GM18909 (cell line): ENCODE measurements at regions not wholly inside any gene's neighbourhood (a gene's known extent, or its start where the extent isn't known, plus 50 kb on each side); places are given as distances from the start of the nearest gene placed in this dataset.
"Not testable (repeated sequence)": the region's sequence is repeated elsewhere in the genome, so short reads cannot be mapped to it uniquely, and the experiment has no call there.

Experiments used
- ATAC-seq: cut with Tn5 transposase; IDR thresholded peaks from one replicate; pipeline ENCODE4 v1.9.1; 2021; ENCODE audit warnings: mild to moderate bottlenecking; ENCODE audit not compliant: unreplicated experiment, poor library complexity

DNA sequence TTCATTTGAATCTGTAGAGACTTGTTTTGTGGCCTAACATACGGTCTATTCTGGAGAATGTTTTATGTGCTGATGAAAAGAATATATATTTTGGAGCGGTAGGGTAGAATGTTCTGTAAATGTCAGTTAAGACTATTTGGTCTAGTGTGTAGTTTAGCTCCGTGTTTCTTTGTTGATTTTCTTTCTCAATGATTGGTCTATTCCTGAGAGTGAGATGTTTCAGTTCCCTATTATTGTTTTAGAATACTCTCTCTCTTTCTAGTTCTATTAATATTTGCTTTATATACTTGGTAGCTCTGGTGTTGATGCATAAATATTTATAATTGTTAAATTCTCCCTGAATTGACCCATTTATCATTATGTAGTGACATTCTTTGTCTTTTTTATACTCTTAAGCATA, 236.5 kb downstream of the GLUD2 start:
- peak; percentile 73 for ATAC-seq

DNA sequence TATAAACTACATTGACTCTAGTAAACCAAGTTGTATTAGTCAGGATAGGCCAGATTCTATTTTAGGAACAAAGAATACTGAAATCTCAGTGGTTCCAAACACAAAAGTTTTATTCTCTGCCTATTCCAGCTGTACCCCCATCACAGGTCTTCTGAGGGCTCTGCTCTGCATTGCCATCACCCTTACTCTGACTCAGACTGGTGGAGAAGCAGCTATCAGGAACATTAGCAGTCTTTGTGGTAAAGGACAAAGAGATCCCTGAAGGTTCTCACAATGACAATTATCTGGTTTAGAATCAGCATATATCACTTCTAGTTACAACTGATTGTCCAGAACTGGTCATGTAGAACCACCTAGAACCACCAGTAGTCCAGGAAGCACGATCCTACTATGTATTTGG, 251.1 kb downstream of the GLUD2 start:
- ATAC-seq, result no peak

DNA sequence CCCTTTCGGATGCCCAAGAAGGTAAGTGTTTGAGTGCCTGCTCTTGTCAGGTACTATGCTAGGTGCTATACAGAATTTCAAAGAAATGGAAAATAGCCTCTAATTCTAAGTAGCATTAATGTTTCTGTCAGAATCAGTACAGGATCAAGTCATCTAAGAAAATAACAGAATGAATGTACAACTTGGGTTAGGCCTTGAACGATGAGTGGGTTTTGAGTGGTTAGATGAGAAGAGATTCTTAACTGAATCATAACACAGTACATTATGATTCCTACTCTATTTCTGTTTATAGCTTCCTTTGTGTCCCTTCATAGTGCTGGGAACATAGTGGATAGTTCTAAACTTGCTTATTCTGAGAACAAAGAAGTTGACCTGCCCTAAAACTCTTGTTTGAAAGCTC, 253.9 kb downstream of the GLUD2 start:
- ATAC-seq, result no peak

- no peak for ATAC-seq
Measured at GRCh38 chrX:121301822-121302221, 254.4 kb downstream of the GLUD2 start.

- peak; percentile 70 for ATAC-seq
Measured at GRCh38 chrX:121307449-121307848, 260.0 kb downstream of the GLUD2 start.

DNA sequence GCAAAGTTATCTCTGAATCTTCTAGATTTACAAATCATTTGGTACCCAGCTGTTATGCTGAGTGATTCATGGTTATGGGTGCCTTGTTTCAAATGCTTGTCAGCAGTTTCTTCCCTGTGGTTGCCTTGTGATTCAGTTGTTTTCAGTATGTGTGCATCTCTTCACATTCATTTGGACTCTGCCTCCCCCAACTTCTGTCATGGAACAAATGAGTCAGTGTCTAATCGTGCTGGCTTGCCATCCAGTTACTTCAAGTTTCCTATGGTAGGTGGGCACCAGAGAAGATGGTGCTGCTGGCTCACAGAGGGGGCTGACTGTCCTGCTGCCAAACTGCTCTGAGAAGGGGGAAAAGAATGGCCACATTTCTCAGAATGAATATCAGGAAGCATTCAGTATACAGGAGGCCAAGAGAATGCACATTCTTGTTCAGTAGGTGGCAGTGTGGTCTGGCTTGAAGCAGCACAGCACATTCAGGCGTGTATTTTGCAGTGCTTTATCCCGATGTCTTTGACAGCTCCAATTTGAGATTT, 260.9 kb downstream of the GLUD2 start:
- ATAC-seq, result peak; percentile 78

DNA sequence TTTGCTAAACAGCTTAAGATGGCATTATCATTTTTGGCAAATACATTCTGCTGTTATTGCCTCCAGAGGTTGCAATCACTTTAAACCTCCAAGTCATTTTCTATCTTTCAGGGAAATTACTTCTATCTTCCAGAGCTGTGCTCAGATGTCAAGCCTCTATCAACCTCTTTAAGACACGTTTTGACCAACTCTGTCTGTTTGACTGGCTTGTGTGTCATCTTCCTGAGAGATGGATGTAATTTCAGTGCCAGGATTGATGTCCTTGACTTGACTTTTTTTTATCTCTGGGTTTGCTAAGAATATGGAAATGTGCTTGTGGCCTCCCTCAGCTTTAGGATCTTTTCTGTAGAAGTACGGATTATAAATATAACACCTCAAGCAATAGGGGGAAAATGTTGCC, 263.4 kb downstream of the GLUD2 start:
- ATAC-seq, result no peak

- no peak for ATAC-seq
Measured at GRCh38 chrX:121320441-121320840, 273.0 kb downstream of the GLUD2 start.

- no peak for ATAC-seq
Measured at GRCh38 chrX:121322159-121322558, 274.7 kb downstream of the GLUD2 start.

DNA sequence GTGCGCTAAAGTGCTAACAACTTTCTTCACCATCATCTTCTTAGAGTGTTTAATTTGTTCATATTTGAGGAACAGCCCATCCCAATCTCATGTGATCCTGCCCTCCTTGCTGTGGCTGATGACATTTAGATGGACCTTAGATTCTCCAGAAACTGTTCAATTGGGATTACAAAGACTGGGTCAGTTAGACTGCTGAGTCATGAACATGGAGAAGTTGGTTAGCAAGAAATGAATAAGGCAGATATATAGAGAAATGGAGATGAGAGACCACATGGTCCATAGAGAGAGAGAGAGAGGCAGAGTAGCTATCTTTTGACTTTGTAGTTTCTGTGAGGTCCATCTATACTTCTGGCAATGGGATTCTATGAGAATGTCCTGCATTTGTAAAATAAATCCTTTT, 275.9 kb downstream of the GLUD2 start:
- no peak for ATAC-seq

DNA sequence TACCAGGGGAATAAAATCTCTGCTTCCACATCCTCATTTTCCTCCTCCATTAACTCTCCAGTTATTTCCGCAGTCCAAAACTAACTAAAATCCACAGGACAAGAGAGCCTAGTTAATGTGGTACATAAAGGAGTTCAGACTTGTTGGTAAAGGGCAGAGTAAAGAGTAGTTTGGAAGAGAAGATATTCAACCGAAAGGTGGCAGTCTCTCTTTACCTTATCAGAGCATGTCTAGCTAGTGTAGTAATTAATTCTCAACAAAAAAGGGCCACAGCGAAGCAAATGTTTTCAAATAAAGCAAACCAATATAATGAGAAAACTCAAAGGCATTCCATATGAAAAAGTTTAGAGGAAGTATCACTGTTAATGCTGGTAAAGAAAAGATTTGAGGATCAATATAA, 286.5 kb downstream of the GLUD2 start:
- ATAC-seq, result no peak

DNA sequence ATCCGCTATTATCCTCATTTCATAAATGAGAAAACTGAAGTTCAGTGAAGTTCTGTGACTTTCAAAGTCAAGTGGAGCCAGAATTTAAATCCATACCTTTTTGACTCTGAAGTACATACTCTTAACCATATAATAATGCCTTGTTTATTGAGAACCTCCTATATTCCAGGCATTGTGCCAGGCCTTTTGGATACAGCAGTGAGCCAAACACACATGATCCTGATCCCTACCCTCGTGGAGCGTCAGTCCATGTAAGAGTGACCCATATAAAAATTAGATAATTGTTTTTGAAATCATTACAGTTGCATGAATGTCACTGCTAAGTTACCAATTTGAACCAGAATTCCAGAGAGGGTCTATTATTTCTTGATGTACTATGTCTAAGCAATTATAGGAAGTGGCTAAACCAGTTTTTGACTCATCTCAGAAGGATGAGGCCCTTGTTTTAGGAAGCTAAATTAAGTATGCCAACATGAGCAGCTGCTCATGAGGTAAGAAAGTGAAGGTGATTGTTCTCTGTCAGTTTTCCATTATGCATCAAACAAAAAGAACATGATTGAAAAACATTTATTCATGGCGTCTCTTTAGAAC, 289.5 kb downstream of the GLUD2 start:
- ATAC-seq, result no peak

DNA sequence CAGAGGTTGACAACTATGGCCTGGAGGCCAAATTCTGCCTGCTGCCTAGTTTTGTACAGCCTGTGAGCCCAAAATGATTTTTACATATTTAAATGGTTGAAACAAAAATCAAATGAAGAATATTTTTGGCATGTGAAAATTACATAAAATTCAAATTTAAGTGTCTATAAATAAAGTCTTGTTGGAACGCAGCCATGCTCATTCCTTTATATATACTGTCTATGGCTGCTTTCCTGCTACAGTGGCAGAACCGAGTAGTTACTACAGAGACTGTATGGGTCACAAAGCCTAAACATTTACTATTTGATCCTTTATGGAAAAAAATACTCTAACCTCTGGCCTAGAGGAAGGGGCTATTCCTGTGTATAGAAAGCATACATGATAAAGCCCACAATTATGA, 290.4 kb downstream of the GLUD2 start:
- no peak for ATAC-seq

DNA sequence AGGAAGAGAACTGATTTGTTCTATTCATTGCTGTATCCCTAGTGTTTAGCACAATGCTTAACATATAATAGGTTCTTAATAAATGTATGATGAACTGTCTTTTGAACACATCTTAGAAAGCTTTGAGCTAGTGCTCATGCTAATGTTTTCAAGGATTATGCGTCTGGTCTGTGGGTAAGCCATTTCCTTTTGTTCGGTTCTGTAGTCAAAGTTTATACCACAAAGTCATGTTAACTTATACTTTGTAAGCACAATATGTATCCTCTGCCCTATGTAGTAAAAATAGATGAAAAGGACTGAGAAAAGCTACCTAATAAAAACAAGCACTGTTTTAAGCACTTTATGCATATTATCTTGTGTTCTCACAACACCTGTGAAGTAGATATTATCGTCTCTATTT, 301.9 kb downstream of the GLUD2 start:
- ATAC-seq, result no peak

- ATAC-seq, result no peak
Measured at GRCh38 chrX:121356139-121356849, 308.9 kb downstream of the GLUD2 start.

DNA sequence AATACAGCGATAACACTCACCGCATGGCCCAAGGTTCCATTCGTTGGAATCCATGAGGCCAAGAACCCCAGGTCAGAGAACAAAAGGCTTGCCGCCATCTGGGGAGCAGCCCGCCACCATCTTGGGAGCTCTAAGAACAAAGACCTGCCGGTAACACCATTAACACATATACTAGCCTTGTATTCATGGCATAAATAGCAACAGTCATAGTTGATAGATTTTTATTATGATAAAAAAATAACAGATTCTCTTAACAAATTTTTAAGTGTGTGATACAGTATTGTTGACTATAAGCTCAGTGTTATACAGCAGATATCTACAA, 309.4 kb downstream of the GLUD2 start:
- no peak for ATAC-seq

- no peak for ATAC-seq
Measured at GRCh38 chrX:121360280-121360679, 312.9 kb downstream of the GLUD2 start.

DNA sequence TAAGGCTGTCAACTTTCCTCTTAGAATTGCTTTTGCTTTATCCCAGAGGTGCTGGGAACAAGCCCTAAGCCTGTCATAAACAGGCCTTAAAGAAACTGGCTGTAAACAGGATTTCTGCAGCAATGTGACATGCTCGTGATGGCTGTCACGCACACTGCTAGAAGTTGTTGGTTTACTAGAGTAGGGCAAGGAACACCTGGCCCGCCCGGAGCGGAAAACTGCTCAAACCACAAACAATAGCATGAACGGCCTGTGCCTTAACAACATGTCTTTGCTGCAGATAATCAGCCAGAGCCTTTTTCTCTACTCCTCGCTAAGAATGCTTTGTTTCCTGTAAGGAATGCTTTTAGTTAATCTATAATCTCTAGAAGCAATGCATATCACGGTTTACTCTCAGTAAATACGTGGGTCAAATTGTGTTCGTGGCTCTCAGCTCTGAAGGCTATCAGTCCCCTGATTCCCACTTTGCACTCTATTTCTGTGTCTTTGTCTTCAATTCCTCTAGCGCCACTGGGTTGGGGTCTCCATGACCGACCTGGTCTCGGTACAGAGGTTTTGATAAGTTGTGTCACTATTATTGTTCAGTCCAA, 318.3 kb downstream of the GLUD2 start:
- ATAC-seq, result peak; percentile 66

- ATAC-seq, result no peak
Measured at GRCh38 chrX:121374471-121374870, 327.1 kb downstream of the GLUD2 start.

DNA sequence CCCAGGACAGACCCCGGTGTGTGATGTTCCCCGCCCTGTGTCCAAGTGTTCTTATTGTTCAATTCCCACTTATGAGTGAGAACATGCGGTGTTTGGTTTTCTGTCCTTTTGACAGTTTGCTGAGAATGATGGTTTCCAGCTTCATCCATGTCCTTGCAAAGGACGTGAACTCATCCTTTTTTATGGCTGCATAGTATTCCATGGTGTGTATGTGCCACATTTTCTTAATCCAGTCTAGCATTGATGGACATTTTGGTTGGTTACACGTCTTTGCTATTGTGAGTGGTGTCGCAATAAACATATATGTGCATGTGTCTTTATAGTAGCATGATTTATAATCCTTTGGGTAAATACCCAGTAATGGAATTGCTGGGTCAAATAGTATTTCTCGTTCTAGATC, 334.5 kb downstream of the GLUD2 start:
- ATAC-seq, result not testable (repeated sequence)

DNA sequence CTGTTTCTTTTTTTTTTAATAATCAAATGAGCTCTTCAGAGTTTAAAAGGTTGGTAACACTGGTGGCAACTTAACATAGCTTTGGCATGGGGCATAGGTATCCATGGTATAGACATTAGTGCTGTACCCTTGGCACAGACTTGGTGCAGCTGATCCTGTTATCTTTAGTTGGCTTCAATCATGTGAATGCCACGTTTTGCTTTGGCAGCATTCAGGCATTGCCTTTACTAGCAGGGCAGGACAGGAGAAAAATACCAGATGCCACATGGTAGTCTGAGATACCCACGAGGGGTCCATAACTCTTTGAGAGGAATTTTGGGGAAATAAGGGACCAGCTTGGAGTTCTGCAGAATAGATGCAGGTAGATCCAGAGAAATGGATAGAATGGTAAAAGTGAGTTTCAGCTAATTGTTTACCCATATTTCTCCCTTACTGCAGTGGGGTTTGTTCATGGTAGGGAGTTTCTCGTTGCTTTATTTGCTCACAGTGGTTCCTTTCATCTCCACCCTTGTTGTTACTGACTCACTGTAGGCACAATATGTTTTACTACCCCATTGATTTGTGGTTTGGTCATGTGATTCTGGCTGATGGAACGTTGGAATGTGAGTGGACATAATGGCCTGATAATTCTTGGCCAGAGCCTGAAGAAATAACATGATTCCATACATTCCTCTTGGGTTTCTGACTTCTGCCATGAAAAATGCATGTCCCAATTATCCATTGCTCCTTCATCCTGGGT, 342.7 kb downstream of the GLUD2 start:
- ATAC-seq, result no peak
